H1 (cell line): ENCODE measurements at regions not wholly inside any gene's neighbourhood (a gene's known extent, or its start where the extent isn't known, plus 50 kb on each side); places are given as distances from the start of the nearest gene placed in this dataset.
A peak's percentile ranks its signal among the peaks of the same experiment; 100 is the strongest.

ENCODE experiments used
- CTCF ChIA-PET: fragments of 300-600 bp; sonication (Branson Sonifier 250); formaldehyde crosslinking; loops from one replicate; lab custom pipeline; 2021; ENCODE audit not compliant: partially characterized antibody; lab: Charles Lee
- POLR2A ChIA-PET: fragments of 300-600 bp; sonication (Branson Sonifier 250); formaldehyde crosslinking; loops from one replicate; lab custom pipeline; 2021; ENCODE audit warnings: inconsistent platforms; ENCODE audit not compliant: partially characterized antibody; lab: Charles Lee
- DNase-seq, 2 experiments: peaks; one replicate each; pipeline versions ENCODE4 v3.0.0 to v3.0.0-alpha.2; 2010 to 2022; ENCODE audit warnings: low spot score in 2 of 2, low read depth in 1 of 2, mixed read lengths in 1 of 2
- FAIRE-seq: peaks from 2 replicates; lab custom pipeline; 2011; peaks lifted over from hg19 to GRCh38; lab: Jason Lieb, UNC
- H2AFZ ChIP-seq: 2 replicates; pipeline ENCODE4 v1.8.1; 2012; ENCODE audit warnings: low read length, inconsistent platforms
- H2AK5ac ChIP-seq: 2 replicates; pipeline ENCODE4 v1.6.1; 2013; ENCODE audit warnings: low read depth, low read length
- H2BK120ac ChIP-seq: replicated peaks from 2 replicates; pipeline ENCODE3; 2013; ENCODE audit warnings: low read depth, low read length, inconsistent platforms
- H2BK12ac ChIP-seq: 2 replicates; pipeline ENCODE4 v1.6.1; 2013; ENCODE audit warnings: low read depth, low read length
- H2BK15ac ChIP-seq: 2 replicates; pipeline ENCODE4 v1.6.1; 2013; ENCODE audit warnings: low read length
- H2BK20ac ChIP-seq: 2 replicates; pipeline ENCODE4 v1.6.1; 2013; ENCODE audit warnings: low read length
- H2BK5ac ChIP-seq: 2 replicates; pipeline ENCODE4 v1.6.1; 2013; ENCODE audit warnings: low read depth, low read length
- H3K14ac ChIP-seq: 2 replicates; pipeline ENCODE4 v1.6.1; 2013; ENCODE audit warnings: inconsistent platforms; ENCODE audit not compliant: insufficient read length
- H3K18ac ChIP-seq: 2 replicates; pipeline ENCODE4 v1.6.1; 2013; ENCODE audit warnings: low read length; ENCODE audit errors: extremely low read depth
- H3K23ac ChIP-seq: 2 replicates; pipeline ENCODE4 v1.6.1; 2013; ENCODE audit warnings: inconsistent platforms; ENCODE audit not compliant: insufficient read length
- H3K23me2 ChIP-seq: 2 replicates; pipeline ENCODE4 v1.6.1; 2013; ENCODE audit warnings: low read depth, low read length
- H3K27ac ChIP-seq: 2 replicates; pipeline ENCODE4 v1.6.1; 2011; ENCODE audit warnings: low read depth, low read length, inconsistent platforms
- H3K27me3 ChIP-seq, 4 experiments: replicated peaks in 1 of 4; 1 replicate in 1 of 4; 2 replicates in 3 of 4; pipeline versions ENCODE4 v1.6.1 to v1.8.1; 2011 to 2013; ENCODE audit warnings: low read length in 3 of 4, mild to moderate bottlenecking in 3 of 4, inconsistent platforms in 2 of 4, mixed read lengths in 2 of 4, moderate library complexity in 1 of 4; ENCODE audit not compliant: control insufficient read depth in 3 of 4, insufficient read depth in 3 of 4; ENCODE audit errors: extremely low read depth in 1 of 4
- H3K36me3 ChIP-seq, 4 experiments: 2 replicates each; pipeline versions ENCODE4 v1.6.1 to v1.8.1; 2011 to 2013; ENCODE audit warnings: mild to moderate bottlenecking in 4 of 4, low read length in 3 of 4, moderate library complexity in 2 of 4, control low read depth in 1 of 4, inconsistent platforms in 1 of 4; ENCODE audit not compliant: insufficient read depth in 4 of 4, control insufficient read depth in 2 of 4
- H3K4ac ChIP-seq: replicated peaks from 2 replicates; pipeline ENCODE3; 2013; ENCODE audit warnings: low read length, low read depth, mixed read lengths, inconsistent platforms; ENCODE audit not compliant: insufficient read length
- H3K4me1 ChIP-seq, 4 experiments: replicated peaks in 1 of 4; 1 replicate in 1 of 4; 2 replicates in 3 of 4; pipeline versions ENCODE4 v1.6.1 to v1.8.1; 2011 to 2013; ENCODE audit warnings: low read length in 3 of 4, inconsistent platforms in 2 of 4, mixed read lengths in 1 of 4; ENCODE audit not compliant: insufficient read depth in 4 of 4, control insufficient read depth in 3 of 4
- H3K4me2 ChIP-seq, 2 experiments: 2 replicates each; pipeline versions ENCODE4 v1.6.1 to v1.8.1; 2011 to 2013; ENCODE audit warnings: low read depth in 2 of 2, low read length in 2 of 2, control low read depth in 1 of 2, inconsistent platforms in 1 of 2, mild to moderate bottlenecking in 1 of 2; ENCODE audit not compliant: insufficient read depth in 1 of 2
- H3K4me3 ChIP-seq, 4 experiments: fragments of 200-600, 300-600 bp in 1 of 4; sonication (generic), shearing (Covaris generic), sonication (Bioruptor Twin) in 1 of 4; 2 replicates each; pipeline versions ENCODE4 v1.5.1 to v1.8.1; 2011 to 2016; ENCODE audit warnings: low read length in 4 of 4, low read depth in 3 of 4, control low read depth in 2 of 4, inconsistent platforms in 2 of 4, mild to moderate bottlenecking in 2 of 4, mixed read lengths in 1 of 4, moderate library complexity in 1 of 4; ENCODE audit not compliant: insufficient read depth in 2 of 4; ENCODE audit errors: extremely low read depth in 1 of 4
- H3K56ac ChIP-seq: replicated peaks from 2 replicates; pipeline ENCODE3; 2013; ENCODE audit warnings: low read depth, mild to moderate bottlenecking, mixed read lengths, low read length, inconsistent platforms; ENCODE audit not compliant: insufficient read length
- H3K79me1 ChIP-seq: 2 replicates; pipeline ENCODE4 v1.6.1; 2013; ENCODE audit warnings: low read depth, low read length, control low read depth
- H3K79me2 ChIP-seq, 2 experiments: 2 replicates each; pipeline versions ENCODE4 v1.6.1 to v1.8.1; 2012 to 2013; ENCODE audit warnings: low read length in 2 of 2, mild to moderate bottlenecking in 2 of 2, inconsistent platforms in 1 of 2; ENCODE audit not compliant: insufficient read depth in 2 of 2, control insufficient read depth in 1 of 2
- H3K9ac ChIP-seq, 4 experiments: replicated peaks in 1 of 4; 1 replicate in 1 of 4; 2 replicates in 3 of 4; pipeline versions ENCODE4 v1.6.1 to v1.8.1; 2011 to 2013; ENCODE audit warnings: low read depth in 3 of 4, low read length in 3 of 4, control low read depth in 2 of 4, mild to moderate bottlenecking in 2 of 4, moderate library complexity in 2 of 4, inconsistent platforms in 1 of 4; ENCODE audit errors: extremely low read depth in 1 of 4
- H3K9me3 ChIP-seq, 2 experiments: 2 replicates each; pipeline versions ENCODE4 v1.6.1 to v1.8.1; 2012 to 2013; ENCODE audit warnings: mild to moderate bottlenecking in 2 of 2, moderate library complexity in 2 of 2, control low read depth in 1 of 2, inconsistent platforms in 1 of 2, low read depth in 1 of 2, low read length in 1 of 2, mixed read lengths in 1 of 2; ENCODE audit not compliant: insufficient read depth in 2 of 2
- H4K20me1 ChIP-seq, 2 experiments: replicated peaks in 1 of 2; 2 replicates each; pipeline versions ENCODE3 to v1.8.1; 2011 to 2013; ENCODE audit warnings: inconsistent platforms in 2 of 2, low read length in 2 of 2, mild to moderate bottlenecking in 1 of 2; ENCODE audit not compliant: insufficient read depth in 2 of 2, control insufficient read depth in 1 of 2
- H4K5ac ChIP-seq: 2 replicates; pipeline ENCODE4 v1.6.1; 2013; ENCODE audit warnings: low read length, low read depth, mixed read lengths, inconsistent platforms; ENCODE audit not compliant: insufficient read length
- H4K8ac ChIP-seq: 2 replicates; pipeline ENCODE4 v1.8.0; 2013; ENCODE audit warnings: mild to moderate bottlenecking, moderate library complexity, low read length, inconsistent platforms; ENCODE audit not compliant: insufficient read depth; ENCODE audit errors: extremely low read depth
- H4K91ac ChIP-seq: replicated peaks from 2 replicates; pipeline ENCODE3; 2013; ENCODE audit warnings: low read length, mixed read lengths, inconsistent platforms; ENCODE audit not compliant: insufficient read length
- CREB1 ChIP-seq: IDR thresholded peaks from 2 replicates; pipeline ENCODE4 v1.6.1; 2012; ENCODE audit warnings: inconsistent platforms
- CTBP2 ChIP-seq: IDR thresholded peaks from 2 replicates; pipeline ENCODE4 v1.7.0; 2011; ENCODE audit warnings: borderline replicate concordance, mild to moderate bottlenecking, moderate library complexity, mixed read lengths, low read length; ENCODE audit not compliant: insufficient read depth, insufficient read length
- POLR2A ChIP-seq, 2 experiments: IDR thresholded peaks; 1 replicate in 1 of 2; 2 replicates in 1 of 2; pipeline ENCODE4 v1.6.1; 2011; ENCODE audit warnings: low read depth in 2 of 2, low read length in 2 of 2, mild to moderate bottlenecking in 2 of 2; ENCODE audit errors: control extremely low read depth in 1 of 2
- TEAD4 ChIP-seq: IDR thresholded peaks from 2 replicates; pipeline ENCODE4 v1.6.1; 2012; ENCODE audit warnings: low read depth, low read length, inconsistent platforms, mixed read lengths
- USF2 ChIP-seq: IDR thresholded peaks from 2 replicates; pipeline ENCODE4 v1.6.1; 2011; ENCODE audit warnings: low read length, improper control_type of control experiment
- WGBS, 2 experiments: shearing (Covaris generic) in 1 of 2; methylation state at CpG; one replicate each; pipeline versions ENCODE4 v1.1.6 to v1.1.7; 2013 to 2015; ENCODE audit warnings: low lambda C conversion rate in 2 of 2, mixed read lengths in 2 of 2, inconsistent platforms in 1 of 2, low coverage in 1 of 2, missing lambda C conversion rate in 1 of 2; ENCODE audit not compliant: insufficient replicate concordance in 2 of 2, insufficient coverage in 1 of 2, insufficient read length in 1 of 2; ENCODE audit errors: extremely low coverage in 1 of 2, missing lambda C conversion rate in 1 of 2; 5-methylcytosine and 5-hydroxymethylcytosine counted together

- no peak overlapping the region for H2BK5ac ChIP-seq
- H3K23me2 ChIP-seq = no peaks in the 10 kb centered on the region
- H3K79me2 ChIP-seq = no peaks in the 10 kb centered on the region
- no peak overlapping the region for H2BK20ac ChIP-seq
- no peaks in the 10 kb centered on the region; a peak in 1 of 7 replicates for H3K4me1 ChIP-seq
- H3K4ac ChIP-seq = no peak overlapping the region
- no peaks in the 10 kb centered on the region for H3K27me3 ChIP-seq
- H3K9me3 ChIP-seq = no peaks in the 10 kb centered on the region
- no peak for DNase-seq
- 92% methylated on average over 3 of the region's 3 CpGs; no CpG with 5 or more reads in 1 of the 2 experiments for WGBS, 2 experiments
- H3K9ac ChIP-seq = no peak overlapping the region
- H2BK12ac ChIP-seq = no peak overlapping the region
- H3K27ac ChIP-seq = no peak overlapping the region
- no peaks in the 10 kb centered on the region for H3K79me1 ChIP-seq
- H3K18ac ChIP-seq = no peak overlapping the region
- no peak overlapping the region for H3K4me3 ChIP-seq
- H4K5ac ChIP-seq = no peak overlapping the region
- no peaks in the 10 kb centered on the region for H4K20me1 ChIP-seq
- H3K23ac ChIP-seq = no peak overlapping the region
- ChIA-PET CTCF (interaction anchor here (0.6 to 1.9 kb wide), 3 partner anchors 13 to 42 kb away, joined by 3 to 5 read pairs (median 4); no protein-coding TSS in a partner anchor), POLR2A (no interaction called here)
- no peak overlapping the region for H2AK5ac ChIP-seq
- H3K36me3 ChIP-seq = no peaks in the 10 kb centered on the region
- no peak overlapping the region for H2BK15ac ChIP-seq
- peak; percentile 13 for FAIRE-seq
- no peak overlapping the region for H2BK120ac ChIP-seq
- H3K14ac ChIP-seq = no peak overlapping the region
- H4K8ac ChIP-seq = no peak overlapping the region
- no peak overlapping the region for H3K56ac ChIP-seq
- no peak overlapping the region for H3K4me2 ChIP-seq
- H4K91ac ChIP-seq = no peak overlapping the region
- TF ChIP-seq USF2 (no peak), POLR2A (IDR thresholded peaks at IDR 0.05; ENCODE audit: control extremely low read depth in 1 of 2, low read depth in 2 of 2, low read length in 2 of 2) (no peak), CTBP2 (no peak), TEAD4 (no peak), CREB1 (0 out of 2 replicates have a peak, but pooled peaks have one; percentile 16)
- no peak overlapping the region for H2AFZ ChIP-seq
These were observed 131.6 kb downstream of the RFX6 start for GRCh38 chr6:117008618-117009017.
